H1 (cell line): ENCODE measurements at regions not wholly inside any gene's neighbourhood (a gene's known extent, or its start where the extent isn't known, plus 50 kb on each side); places are given as distances from the start of the nearest gene placed in this dataset.

Experiments used
- ATF2 ChIP-seq: IDR thresholded peaks from 2 replicates; pipeline ENCODE4 v1.6.1; 2012; ENCODE audit warnings: low read length, inconsistent platforms
- CBX5 ChIP-seq: fragments of 300-800, 300-1000 bp; sonication (generic); IDR thresholded peaks from 2 replicates; pipeline ENCODE4 v1.7.1; 2016; ENCODE audit warnings: antibody characterized with exemption, low read length, low read depth
- CHD7 ChIP-seq: fragments of 300-600 bp; sonication (generic); IDR thresholded peaks from 2 replicates; pipeline ENCODE4 v1.7.1; 2012; ENCODE audit warnings: low read length, moderate library complexity, mild to moderate bottlenecking, inconsistent platforms; ENCODE audit not compliant: insufficient replicate concordance
- CTBP2 ChIP-seq: IDR thresholded peaks from 2 replicates; pipeline ENCODE4 v1.7.0; 2011; ENCODE audit warnings: borderline replicate concordance, mild to moderate bottlenecking, moderate library complexity, mixed read lengths, low read length; ENCODE audit not compliant: insufficient read depth, insufficient read length
- EGR1 ChIP-seq: IDR thresholded peaks from 2 replicates; pipeline ENCODE4 v1.6.1; 2011; ENCODE audit warnings: low read depth, low read length, borderline replicate concordance
- POU5F1 ChIP-seq: IDR thresholded peaks from 2 replicates; pipeline ENCODE4 v1.6.1; 2011; ENCODE audit warnings: low read depth, mild to moderate bottlenecking, low read length, moderate library complexity

- TF ChIP-seq CHD7 (no peak), CTBP2 (no peak), ATF2 (no peak), POU5F1 (no peak), CBX5 (no peak), EGR1 (no peak)
Observed at GRCh38 chr2:151097895-151098294, 163.8 kb downstream of the RBM43 start (continued).
